ENCODE measurements at regions not wholly inside any gene's neighbourhood (a gene's known extent, or its start where the extent isn't known, plus 50 kb on each side); places are given as distances from the start of the nearest gene placed in this dataset.

GRCh38 chr18:42181474-42181873, 226.4 kb downstream of the PIK3C3 start:
- Histone ChIP-seq H3K4me2 (ENCODE audit: insufficient read depth, low read length) (no peak overlapping the region), H3K9me3 (replicated peaks; ENCODE audit: control insufficient read depth, insufficient read depth, low read depth, low read length) (no peaks in the 10 kb centered on the region), H3K4me1 (replicated peaks in 1 of 2; ENCODE audit: control insufficient read depth in 2 of 2, insufficient read depth in 2 of 2, low read length in 2 of 2) (no peaks in the 10 kb centered on the region), H3K4me3 (no peak overlapping the region), H3K9me1 (ENCODE audit: control insufficient read depth, insufficient read depth, low read length) (no peaks in the 10 kb centered on the region), H3K36me3 (ENCODE audit: control insufficient read depth, insufficient read depth, low read length) (no peaks in the 10 kb centered on the region), H3K9ac (ENCODE audit: insufficient read depth in 1 of 2, low read depth in 2 of 2, low read length in 2 of 2) (no peak overlapping the region), H3K27me3 (ENCODE audit: control insufficient read depth in 2 of 2, insufficient read depth in 2 of 2, low read length in 2 of 2) (no peaks in the 10 kb centered on the region), H2AFZ (ENCODE audit: low read depth, low read length) (no peak overlapping the region), H3K27ac (ENCODE audit: extremely low read depth, low read depth, low read length) (no peak overlapping the region), H3K79me2 (ENCODE audit: control insufficient read depth, insufficient read depth, low read length) (no peaks in the 10 kb centered on the region), H4K20me1 (replicated peaks; ENCODE audit: control insufficient read depth, insufficient read depth, low read length) (no peaks in the 10 kb centered on the region)
- ChIA-PET CTCF (ENCODE audit: low intra/inter-chr PET ratio) (no interaction called here), POLR2A (no interaction called here)
- 3% methylated on average over 3 of the region's 3 CpGs for WGBS (ENCODE audit: insufficient coverage, low coverage, missing lambda C conversion rate)
- no peak for FAIRE-seq
- DNase-seq (ENCODE audit: extremely low read depth in 1 of 4, low spot score in 3 of 4), result no peak
- TF ChIP-seq CBX3 (IDR thresholded peaks at IDR 0.05; ENCODE audit: borderline replicate concordance in 1 of 2, low read length in 2 of 2) (no peak), KAT2B (IDR thresholded peaks at IDR 0.05; ENCODE audit: low read depth, low read length) (no peak)
- BruUV-seq (replicated peaks), result no TSS peak
- ATAC-seq, result no peak
- in situ Hi-C loops (cut with MboI), result no loop called here
- intact Hi-C loops (cut with micrococcal nuclease), result no loop called here

DNA sequence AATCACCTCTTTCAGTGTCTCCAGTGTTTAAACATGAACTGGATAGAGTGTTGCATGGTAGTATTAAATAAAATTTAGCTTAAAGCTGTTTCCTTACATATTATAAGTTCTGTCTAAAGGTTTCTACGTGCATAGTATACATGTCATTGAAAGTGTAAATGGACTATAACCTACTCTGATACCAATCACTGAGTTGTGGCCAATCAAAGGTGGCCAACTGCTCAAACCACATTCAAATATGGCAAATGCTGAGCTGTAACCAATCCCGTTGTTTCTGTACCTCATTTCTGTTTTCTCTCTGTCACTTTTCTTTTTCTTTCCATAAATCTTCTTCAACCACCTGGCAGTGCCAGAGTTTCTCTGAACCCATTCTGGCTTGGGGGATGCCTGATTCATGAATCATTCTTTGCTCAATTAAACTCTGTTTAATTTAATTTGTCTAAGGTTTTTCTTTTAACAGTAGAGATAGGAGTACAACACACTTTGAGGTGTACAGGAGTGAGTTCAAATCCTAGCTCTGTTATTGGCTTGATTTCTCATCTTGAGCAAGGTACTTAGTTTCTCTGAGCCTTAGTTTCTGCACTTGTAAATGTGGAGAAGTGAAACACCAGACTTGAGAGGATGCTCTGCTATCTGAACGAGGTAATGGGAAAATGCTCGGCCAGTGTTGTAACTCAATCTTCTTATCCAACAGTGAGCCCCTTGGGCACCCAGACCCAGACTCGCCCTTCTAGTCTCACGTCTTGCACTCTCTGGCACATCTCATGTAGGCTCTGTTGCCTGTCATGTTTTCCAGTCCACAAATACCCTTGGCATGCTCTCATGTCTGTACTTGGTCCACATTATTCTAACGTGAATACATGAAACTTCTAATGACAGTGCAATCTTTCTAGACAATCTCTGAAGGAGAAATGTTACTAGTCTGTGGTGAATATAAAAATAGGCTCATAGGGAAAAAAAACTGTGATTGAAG, 228.0 kb downstream of the PIK3C3 start:
- DNase-seq (ENCODE audit: extremely low read depth in 1 of 4, low spot score in 3 of 4) (no peak), ATAC-seq (no peak), FAIRE-seq (no peak)
- Histone ChIP-seq H2AFZ (ENCODE audit: low read depth, low read length) (no peak overlapping the region), H3K36me3 (ENCODE audit: control insufficient read depth, insufficient read depth, low read length) (no peaks in the 10 kb centered on the region), H4K20me1 (replicated peaks; ENCODE audit: control insufficient read depth, insufficient read depth, low read length) (no peaks in the 10 kb centered on the region), H3K9ac (ENCODE audit: insufficient read depth in 1 of 2, low read depth in 2 of 2, low read length in 2 of 2) (no peak overlapping the region), H3K27ac (ENCODE audit: extremely low read depth, low read depth, low read length) (no peak overlapping the region), H3K9me1 (ENCODE audit: control insufficient read depth, insufficient read depth, low read length) (no peaks in the 10 kb centered on the region), H3K4me3 (no peak overlapping the region), H3K79me2 (ENCODE audit: control insufficient read depth, insufficient read depth, low read length) (no peaks in the 10 kb centered on the region), H3K4me1 (replicated peaks in 1 of 2; ENCODE audit: control insufficient read depth in 2 of 2, insufficient read depth in 2 of 2, low read length in 2 of 2) (no peaks in the 10 kb centered on the region), H3K9me3 (replicated peaks; ENCODE audit: control insufficient read depth, insufficient read depth, low read depth, low read length) (no peaks in the 10 kb centered on the region), H3K4me2 (ENCODE audit: insufficient read depth, low read length) (no peak overlapping the region), H3K27me3 (ENCODE audit: control insufficient read depth in 2 of 2, insufficient read depth in 2 of 2, low read length in 2 of 2) (no peaks in the 10 kb centered on the region)
- in situ Hi-C loops (cut with MboI) (no loop called here), intact Hi-C loops (cut with micrococcal nuclease) (no loop called here)
- no TSS peak for BruUV-seq (replicated peaks)
- POLR2A ChIA-PET, result no interaction called here
- CTCF ChIA-PET (ENCODE audit: low intra/inter-chr PET ratio), result no interaction called here
- 0% methylated on average over 6 of the region's 7 CpGs for WGBS (ENCODE audit: insufficient coverage, low coverage, missing lambda C conversion rate)
- TF ChIP-seq XRCC3 (IDR thresholded peaks at IDR 0.05) (no peak), POLR2AphosphoS5 (IDR thresholded peaks at IDR 0.05; ENCODE audit: control insufficient read depth, insufficient read depth, low read depth, low read length) (no peak), ADNP (tag; IDR thresholded peaks at IDR 0.05) (no peak), SIN3B (IDR thresholded peaks at IDR 0.05; ENCODE audit: low read depth) (no peak), ELF2 (CRISPR knock-in tag; IDR thresholded peaks at IDR 0.05) (no peak), PHB2 (IDR thresholded peaks at IDR 0.05; ENCODE audit: low read depth) (no peak), SNIP1 (IDR thresholded peaks at IDR 0.05; ENCODE audit: low read depth) (no peak), NCOA1 (IDR thresholded peaks at IDR 0.05; ENCODE audit: low read depth) (no peak), RB1 (IDR thresholded peaks at IDR 0.05; ENCODE audit: low read depth) (no peak)
- TF ChIP-seq, protein P1, sequence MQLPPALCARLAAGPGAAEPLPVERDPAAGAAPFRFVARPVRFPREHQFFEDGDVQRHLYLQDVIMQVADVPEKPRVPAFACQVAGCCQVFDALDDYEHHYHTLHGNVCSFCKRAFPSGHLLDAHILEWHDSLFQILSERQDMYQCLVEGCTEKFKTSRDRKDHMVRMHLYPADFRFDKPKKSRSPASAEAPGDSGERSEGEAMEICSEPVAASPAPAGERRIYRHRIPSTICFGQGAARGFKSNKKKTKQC (CRISPR knock-in tag; IDR thresholded peaks at IDR 0.05), result no peak
- TF ChIP-seq, protein P2, sequence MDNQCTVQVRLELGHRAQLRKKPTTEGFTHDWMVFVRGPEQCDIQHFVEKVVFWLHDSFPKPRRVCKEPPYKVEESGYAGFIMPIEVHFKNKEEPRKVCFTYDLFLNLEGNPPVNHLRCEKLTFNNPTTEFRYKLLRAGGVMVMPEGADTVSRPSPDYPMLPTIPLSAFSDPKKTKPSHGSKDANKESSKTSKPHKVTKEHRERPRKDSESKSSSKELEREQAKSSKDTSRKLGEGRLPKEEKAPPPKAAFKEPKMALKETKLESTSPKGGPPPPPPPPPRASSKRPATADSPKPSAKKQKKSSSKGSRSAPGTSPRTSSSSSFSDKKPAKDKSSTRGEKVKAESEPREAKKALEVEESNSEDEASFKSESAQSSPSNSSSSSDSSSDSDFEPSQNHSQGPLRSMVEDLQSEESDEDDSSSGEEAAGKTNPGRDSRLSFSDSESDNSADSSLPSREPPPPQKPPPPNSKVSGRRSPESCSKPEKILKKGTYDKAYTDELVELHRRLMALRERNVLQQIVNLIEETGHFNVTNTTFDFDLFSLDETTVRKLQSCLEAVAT (IDR thresholded peaks at IDR 0.05), result no peak
- TF ChIP-seq, protein P3, sequence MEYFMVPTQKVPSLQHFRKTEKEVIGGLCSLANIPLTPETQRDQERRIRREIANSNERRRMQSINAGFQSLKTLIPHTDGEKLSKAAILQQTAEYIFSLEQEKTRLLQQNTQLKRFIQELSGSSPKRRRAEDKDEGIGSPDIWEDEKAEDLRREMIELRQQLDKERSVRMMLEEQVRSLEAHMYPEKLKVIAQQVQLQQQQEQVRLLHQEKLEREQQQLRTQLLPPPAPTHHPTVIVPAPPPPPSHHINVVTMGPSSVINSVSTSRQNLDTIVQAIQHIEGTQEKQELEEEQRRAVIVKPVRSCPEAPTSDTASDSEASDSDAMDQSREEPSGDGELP (CRISPR knock-in tag; IDR thresholded peaks at IDR 0.05; ENCODE audit: borderline replicate concordance), result no peak
